ENCODE measurements at regions not wholly inside any gene's neighbourhood (a gene's known extent, or its start where the extent isn't known, plus 50 kb on each side); places are given as distances from the start of the nearest gene placed in this dataset.

DNA sequence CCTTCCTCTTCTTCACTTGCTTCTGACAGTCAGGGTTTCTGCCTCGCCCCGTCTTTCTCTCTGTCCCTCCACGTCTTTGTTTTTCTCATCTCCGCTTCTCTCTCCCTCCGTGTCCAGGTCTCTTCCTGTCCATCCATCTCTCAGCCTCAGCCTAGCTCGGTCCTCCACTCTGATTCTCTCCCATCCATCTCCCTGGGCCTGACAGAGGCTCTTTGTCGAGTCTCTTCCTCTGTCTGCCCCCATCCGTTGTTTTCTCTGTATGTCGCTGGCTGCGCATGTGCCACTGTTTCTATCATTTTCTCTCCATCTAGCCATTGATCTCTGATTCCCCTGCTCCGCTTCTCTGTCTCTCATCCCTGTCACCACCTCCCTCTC is 328.9 kb upstream of the TBX3 start:
- H3K18ac ChIP-seq (ENCODE audit: low read length), result peak overlapping the region; percentile 51
- H2BK12ac ChIP-seq (ENCODE audit: low read length), result peak overlapping the region; percentile 96
- no peaks in the 10 kb centered on the region for H3K36me3 ChIP-seq (ENCODE audit: control insufficient read depth in 1 of 2, insufficient read depth in 2 of 2, low read length in 2 of 2)
- H4K8ac ChIP-seq (ENCODE audit: low read depth, low read length), result peak overlapping the region; percentile 81
- no peak overlapping the region for H3K9ac ChIP-seq (ENCODE audit: low read length)
- peaks cover 9% of the 10 kb centered on the region for H3K79me1 ChIP-seq (ENCODE audit: low read length)
- H3K4ac ChIP-seq (ENCODE audit: low read depth, low read length), result peak overlapping the region; percentile 6
- no peak for DNase-seq
- H3K27me3 ChIP-seq (ENCODE audit: insufficient read depth, low read length), result no peaks in the 10 kb centered on the region
- peak overlapping the region; percentile 51 for H2AK5ac ChIP-seq (ENCODE audit: low read length)
- peak overlapping the region; percentile 77 for H3K27ac ChIP-seq (ENCODE audit: low read depth, low read length)
- peaks cover 10 to 14% of the 10 kb centered on the region in 2 experiments for H3K4me1 ChIP-seq (ENCODE audit: control insufficient read depth in 1 of 2, insufficient read depth in 2 of 2, low read length in 2 of 2)
- H2AFZ ChIP-seq (ENCODE audit: insufficient read depth, low read length, poor library complexity), result peak overlapping the region; percentile 43
- H3K23ac ChIP-seq (ENCODE audit: low read length), result no peak overlapping the region
- H3K4me2 ChIP-seq (ENCODE audit: low read length), result peak overlapping the region; percentile 4
- H2BK120ac ChIP-seq (ENCODE audit: insufficient read depth, low read length, poor library complexity), result peak overlapping the region; percentile 92
- no peak overlapping the region for H3K4me3 ChIP-seq (ENCODE audit: low read depth, low read length)
- peak overlapping the region; percentile 4 for H4K12ac ChIP-seq (ENCODE audit: low read depth, low read length)
- WGBS (ENCODE audit: extremely low coverage, insufficient coverage, insufficient read length), result no CpG with 5 or more reads among the region's 11 CpGs
- H3K79me2 ChIP-seq (ENCODE audit: control insufficient read depth, insufficient read depth, low read length, poor library complexity), result peaks cover 3% of the 10 kb centered on the region
- H4K91ac ChIP-seq (ENCODE audit: low read depth, low read length), result peak overlapping the region; percentile 95
- peak overlapping the region; percentile 43 for H3K14ac ChIP-seq (ENCODE audit: low read length)
- peak overlapping the region; percentile 83 for H2BK5ac ChIP-seq (ENCODE audit: low read depth, low read length, poor library complexity)
- no peaks in the 10 kb centered on the region for H3K9me3 ChIP-seq (ENCODE audit: insufficient read depth, low read depth, low read length)

DNA sequence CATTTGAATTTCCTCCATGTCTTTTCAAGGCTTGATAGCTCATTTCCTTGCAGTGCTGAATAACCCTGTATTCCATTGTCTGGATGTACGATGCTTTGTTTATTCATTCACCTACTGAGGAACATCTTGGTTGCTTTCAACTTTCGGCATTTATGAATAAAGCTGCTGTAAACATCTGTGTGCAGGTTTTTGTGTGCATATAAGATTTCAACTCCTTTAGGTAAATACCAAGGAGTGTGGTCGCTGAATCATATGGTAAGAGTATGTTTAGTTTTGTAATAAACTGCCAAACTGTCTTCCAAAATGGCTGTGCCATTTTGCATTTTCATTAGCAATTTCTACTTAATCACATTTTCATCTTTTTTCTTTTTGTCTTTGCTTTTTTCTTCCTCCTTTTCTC is 327.7 kb upstream of the TBX3 start:
- Histone ChIP-seq H3K23ac (ENCODE audit: low read length) (no peak overlapping the region), H4K12ac (ENCODE audit: low read depth, low read length) (no peak overlapping the region), H3K79me1 (ENCODE audit: low read length) (peaks cover 9% of the 10 kb centered on the region), H3K9ac (ENCODE audit: low read length) (no peak overlapping the region), H3K4me2 (ENCODE audit: low read length) (no peak overlapping the region), H2AFZ (ENCODE audit: insufficient read depth, low read length, poor library complexity) (no peak overlapping the region), H2BK12ac (ENCODE audit: low read length) (no peak overlapping the region), H3K79me2 (ENCODE audit: control insufficient read depth, insufficient read depth, low read length, poor library complexity) (peaks cover 3% of the 10 kb centered on the region), H2BK5ac (ENCODE audit: low read depth, low read length, poor library complexity) (no peak overlapping the region), H4K91ac (ENCODE audit: low read depth, low read length) (no peak overlapping the region), H3K18ac (ENCODE audit: low read length) (no peak overlapping the region), H3K27ac (ENCODE audit: low read depth, low read length) (no peak overlapping the region), H2BK120ac (ENCODE audit: insufficient read depth, low read length, poor library complexity) (no peak overlapping the region), H3K4me1 (ENCODE audit: control insufficient read depth in 1 of 2, insufficient read depth in 2 of 2, low read length in 2 of 2) (peaks cover 10 to 14% of the 10 kb centered on the region in 2 experiments), H3K4ac (ENCODE audit: low read depth, low read length) (no peak overlapping the region), H3K9me3 (ENCODE audit: insufficient read depth, low read depth, low read length) (no peaks in the 10 kb centered on the region), H3K4me3 (ENCODE audit: low read depth, low read length) (no peak overlapping the region), H3K14ac (ENCODE audit: low read length) (no peak overlapping the region), H3K36me3 (ENCODE audit: control insufficient read depth in 1 of 2, insufficient read depth in 2 of 2, low read length in 2 of 2) (no peaks in the 10 kb centered on the region), H2AK5ac (ENCODE audit: low read length) (no peak overlapping the region), H4K8ac (ENCODE audit: low read depth, low read length) (no peak overlapping the region), H3K27me3 (ENCODE audit: insufficient read depth, low read length) (no peaks in the 10 kb centered on the region)
- no CpG with 5 or more reads among the region's 3 CpGs for WGBS (ENCODE audit: extremely low coverage, insufficient coverage, insufficient read length)
- no peak for DNase-seq

DNA sequence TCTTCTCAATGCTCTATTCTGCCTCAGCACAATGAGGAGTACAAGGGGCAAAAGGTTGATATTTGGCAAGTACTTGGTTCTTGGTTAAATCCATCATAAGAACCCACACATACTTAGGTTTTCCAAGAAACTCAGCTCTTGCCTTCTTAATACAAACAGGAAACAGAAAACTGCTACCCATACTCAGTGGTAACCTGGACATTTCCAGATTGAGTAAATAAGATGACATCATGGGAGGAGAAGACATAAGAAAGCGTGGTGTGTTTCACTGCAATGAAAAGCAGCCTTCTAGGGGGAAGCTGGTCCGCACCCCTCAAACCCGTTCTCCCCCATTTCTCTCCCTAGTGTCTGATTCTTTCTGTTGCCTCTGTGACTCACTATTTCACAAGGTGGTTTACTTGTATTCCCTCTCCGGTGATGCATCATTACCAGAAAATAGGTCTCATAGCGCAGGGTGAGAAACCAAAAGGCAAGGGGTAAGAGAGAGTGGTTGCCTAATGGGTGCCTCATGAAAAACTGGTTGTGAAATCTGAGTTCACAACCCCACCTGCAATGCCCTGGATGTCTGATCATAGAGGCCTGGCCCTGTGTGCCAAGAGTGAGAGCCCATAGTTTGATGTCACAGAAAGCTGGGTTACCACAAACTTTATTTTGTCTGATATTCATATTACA is 326.5 kb upstream of the TBX3 start:
- Histone ChIP-seq H2BK120ac (ENCODE audit: insufficient read depth, low read length, poor library complexity) (no peak overlapping the region), H3K4me3 (ENCODE audit: low read depth, low read length) (no peak overlapping the region), H2BK12ac (ENCODE audit: low read length) (peak overlapping the region; percentile 71), H3K27ac (ENCODE audit: low read depth, low read length) (no peak overlapping the region), H3K18ac (ENCODE audit: low read length) (no peak overlapping the region), H3K9me3 (ENCODE audit: insufficient read depth, low read depth, low read length) (no peaks in the 10 kb centered on the region), H3K9ac (ENCODE audit: low read length) (no peak overlapping the region), H3K79me1 (ENCODE audit: low read length) (peaks cover 9% of the 10 kb centered on the region), H3K4ac (ENCODE audit: low read depth, low read length) (no peak overlapping the region), H2BK5ac (ENCODE audit: low read depth, low read length, poor library complexity) (no peak overlapping the region), H2AFZ (ENCODE audit: insufficient read depth, low read length, poor library complexity) (no peak overlapping the region), H4K91ac (ENCODE audit: low read depth, low read length) (peak overlapping the region; percentile 37), H4K8ac (ENCODE audit: low read depth, low read length) (no peak overlapping the region), H2AK5ac (ENCODE audit: low read length) (no peak overlapping the region), H3K36me3 (ENCODE audit: control insufficient read depth in 1 of 2, insufficient read depth in 2 of 2, low read length in 2 of 2) (no peaks in the 10 kb centered on the region), H3K4me2 (ENCODE audit: low read length) (no peak overlapping the region), H3K14ac (ENCODE audit: low read length) (no peak overlapping the region), H3K79me2 (ENCODE audit: control insufficient read depth, insufficient read depth, low read length, poor library complexity) (peaks cover 3% of the 10 kb centered on the region), H3K23ac (ENCODE audit: low read length) (no peak overlapping the region), H4K12ac (ENCODE audit: low read depth, low read length) (no peak overlapping the region), H3K27me3 (ENCODE audit: insufficient read depth, low read length) (no peaks in the 10 kb centered on the region), H3K4me1 (ENCODE audit: control insufficient read depth in 1 of 2, insufficient read depth in 2 of 2, low read length in 2 of 2) (peaks cover 10 to 14% of the 10 kb centered on the region in 2 experiments)
- no CpG with 5 or more reads among the region's 5 CpGs for whole genome bisulfite sequencing (ENCODE audit: extremely low coverage, insufficient coverage, insufficient read length)
- DNase-seq, result peak in 1 of 2 donors; percentile 2

DNA sequence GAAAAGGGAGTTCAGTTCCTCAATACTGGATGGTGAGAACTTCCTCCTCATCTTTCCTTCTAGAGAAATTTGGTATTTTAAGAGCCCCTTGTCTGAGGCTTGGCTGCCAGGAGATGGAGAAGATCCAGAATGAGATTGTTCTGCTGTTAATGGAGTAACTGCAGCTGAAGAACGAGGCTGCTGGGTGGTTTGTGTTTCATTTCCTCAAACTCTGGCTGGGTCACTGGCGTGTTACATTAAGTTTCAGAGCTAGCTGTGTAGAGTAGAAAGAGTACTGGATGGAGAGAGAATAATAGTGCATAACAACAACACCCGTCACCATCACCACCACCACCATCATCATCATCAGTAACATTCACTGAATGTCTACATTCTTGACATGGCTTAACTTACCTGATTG is 325.0 kb upstream of the TBX3 start:
- Histone ChIP-seq H3K27me3 (ENCODE audit: insufficient read depth, low read length) (no peaks in the 10 kb centered on the region), H3K9ac (ENCODE audit: low read length) (no peak overlapping the region), H4K12ac (ENCODE audit: low read depth, low read length) (no peak overlapping the region), H2BK120ac (ENCODE audit: insufficient read depth, low read length, poor library complexity) (no peak overlapping the region), H3K4me1 (ENCODE audit: control insufficient read depth in 1 of 2, insufficient read depth in 2 of 2, low read length in 2 of 2) (peaks cover 8 to 9% of the 10 kb centered on the region in 2 experiments), H2AK5ac (ENCODE audit: low read length) (no peak overlapping the region), H3K9me3 (ENCODE audit: insufficient read depth, low read depth, low read length) (no peaks in the 10 kb centered on the region), H4K8ac (ENCODE audit: low read depth, low read length) (no peak overlapping the region), H4K91ac (ENCODE audit: low read depth, low read length) (no peak overlapping the region), H3K4me2 (ENCODE audit: low read length) (no peak overlapping the region), H3K14ac (ENCODE audit: low read length) (no peak overlapping the region), H3K23ac (ENCODE audit: low read length) (no peak overlapping the region), H3K36me3 (ENCODE audit: control insufficient read depth in 1 of 2, insufficient read depth in 2 of 2, low read length in 2 of 2) (no peaks in the 10 kb centered on the region), H2AFZ (ENCODE audit: insufficient read depth, low read length, poor library complexity) (no peak overlapping the region), H3K27ac (ENCODE audit: low read depth, low read length) (no peak overlapping the region), H3K4me3 (ENCODE audit: low read depth, low read length) (no peak overlapping the region), H2BK12ac (ENCODE audit: low read length) (peak overlapping the region; percentile 12), H3K18ac (ENCODE audit: low read length) (no peak overlapping the region), H3K79me2 (ENCODE audit: control insufficient read depth, insufficient read depth, low read length, poor library complexity) (peaks cover 3% of the 10 kb centered on the region), H3K4ac (ENCODE audit: low read depth, low read length) (no peak overlapping the region), H2BK5ac (ENCODE audit: low read depth, low read length, poor library complexity) (no peak overlapping the region), H3K79me1 (ENCODE audit: low read length) (peaks cover 7% of the 10 kb centered on the region)
- no CpG with 5 or more reads among the region's 3 CpGs for WGBS (ENCODE audit: extremely low coverage, insufficient coverage, insufficient read length)
- DNase-seq, result no peak

Data from trophoblast cell (in vitro differentiated cells and primary cell).